ENCODE measurements at regions not wholly inside any gene's neighbourhood (a gene's known extent, or its start where the extent isn't known, plus 50 kb on each side); places are given as distances from the start of the nearest gene placed in this dataset.
"Not testable (repeated sequence)": the region's sequence is repeated elsewhere in the genome, so short reads cannot be mapped to it uniquely, and the experiment has no call there.

- Histone ChIP-seq H3K36me3 (ENCODE audit: control insufficient read depth, insufficient read depth, low read length) (no peaks in the 10 kb centered on the region), H3K4me3 (ENCODE audit: low read depth, low read length) (no peak overlapping the region), H3K27me3 (ENCODE audit: control insufficient read depth, insufficient read depth, low read length) (no peaks in the 10 kb centered on the region)
- no peak for FAIRE-seq
- no peak for TF ChIP-seq CTCF (IDR thresholded peaks at IDR 0.05; ENCODE audit: insufficient read depth, low read length, severe bottlenecking)
- DNase-seq (ENCODE audit: low read depth), result no peak
These were observed 1891.0 kb upstream of the FLRT2 start for GRCh38 chr14:83638748-83639504.

GRCh38 chr14:83639505-83639875, 1890.5 kb upstream of the FLRT2 start:
- not testable (repeated sequence) for DNase-seq (ENCODE audit: low read depth); FAIRE-seq; H3K27me3 ChIP-seq (ENCODE audit: control insufficient read depth, insufficient read depth, low read length); H3K4me3 ChIP-seq (ENCODE audit: low read depth, low read length); H3K36me3 ChIP-seq (ENCODE audit: control insufficient read depth, insufficient read depth, low read length)

- Histone ChIP-seq H3K27me3 (ENCODE audit: control insufficient read depth, insufficient read depth, low read length) (no peaks in the 10 kb centered on the region), H3K36me3 (ENCODE audit: control insufficient read depth, insufficient read depth, low read length) (no peaks in the 10 kb centered on the region), H3K4me3 (ENCODE audit: low read depth, low read length) (no peak overlapping the region)
- TF ChIP-seq CTCF (IDR thresholded peaks at IDR 0.05; ENCODE audit: insufficient read depth, low read length, severe bottlenecking), result no peak
- DNase-seq (ENCODE audit: low read depth) (no peak), FAIRE-seq (no peak)
These were observed 1883.7 kb upstream of the FLRT2 start for GRCh38 chr14:83646228-83646627.

GRCh38 chr14:83660597-83660996, 1869.3 kb upstream of the FLRT2 start:
- Histone ChIP-seq H3K36me3 (ENCODE audit: control insufficient read depth, insufficient read depth, low read length) (no peaks in the 10 kb centered on the region), H3K27me3 (ENCODE audit: control insufficient read depth, insufficient read depth, low read length) (no peaks in the 10 kb centered on the region)
- FAIRE-seq, result no peak

GRCh38 chr14:83664389-83664788, 1865.6 kb upstream of the FLRT2 start:
- DNase-seq (ENCODE audit: low read depth), result no peak
- no peak for TF ChIP-seq CTCF (IDR thresholded peaks at IDR 0.05; ENCODE audit: insufficient read depth, low read length, severe bottlenecking)
- no peak overlapping the region for H3K4me3 ChIP-seq (ENCODE audit: low read depth, low read length)
- no peaks in the 10 kb centered on the region for H3K27me3 ChIP-seq (ENCODE audit: control insufficient read depth, insufficient read depth, low read length)
- no peak for FAIRE-seq
- H3K36me3 ChIP-seq (ENCODE audit: control insufficient read depth, insufficient read depth, low read length), result no peaks in the 10 kb centered on the region

More at GRCh38 chr14:83660597-83660996, 1869.3 kb upstream of the FLRT2 start:
- no peak overlapping the region for H3K4me3 ChIP-seq (ENCODE audit: low read depth, low read length)
- TF ChIP-seq CTCF (IDR thresholded peaks at IDR 0.05; ENCODE audit: insufficient read depth, low read length, severe bottlenecking), result no peak
- DNase-seq (ENCODE audit: low read depth), result no peak

GRCh38 chr14:83689265-83689664, 1840.7 kb upstream of the FLRT2 start:
- Histone ChIP-seq H3K27me3 (ENCODE audit: control insufficient read depth, insufficient read depth, low read length) (no peaks in the 10 kb centered on the region), H3K36me3 (ENCODE audit: control insufficient read depth, insufficient read depth, low read length) (no peaks in the 10 kb centered on the region), H3K4me3 (ENCODE audit: low read depth, low read length) (no peak overlapping the region)
- FAIRE-seq (no peak), DNase-seq (ENCODE audit: low read depth) (no peak)
- no peak for TF ChIP-seq CTCF (IDR thresholded peaks at IDR 0.05; ENCODE audit: insufficient read depth, low read length, severe bottlenecking)
